Retina (tissue), 1 donor: ENCODE measurements at regions not wholly inside any gene's neighbourhood (a gene's known extent, or its start where the extent isn't known, plus 50 kb on each side); places are given as distances from the start of the nearest gene placed in this dataset.
A peak's percentile ranks its signal among the peaks of the same experiment; 100 is the strongest.
"Not testable (repeated sequence)": the region's sequence is repeated elsewhere in the genome, so short reads cannot be mapped to it uniquely, and the experiment has no call there.

Source experiments
- DNase-seq: peaks from one replicate; pipeline ENCODE4 v3.0.0-alpha.2; 2016

DNA sequence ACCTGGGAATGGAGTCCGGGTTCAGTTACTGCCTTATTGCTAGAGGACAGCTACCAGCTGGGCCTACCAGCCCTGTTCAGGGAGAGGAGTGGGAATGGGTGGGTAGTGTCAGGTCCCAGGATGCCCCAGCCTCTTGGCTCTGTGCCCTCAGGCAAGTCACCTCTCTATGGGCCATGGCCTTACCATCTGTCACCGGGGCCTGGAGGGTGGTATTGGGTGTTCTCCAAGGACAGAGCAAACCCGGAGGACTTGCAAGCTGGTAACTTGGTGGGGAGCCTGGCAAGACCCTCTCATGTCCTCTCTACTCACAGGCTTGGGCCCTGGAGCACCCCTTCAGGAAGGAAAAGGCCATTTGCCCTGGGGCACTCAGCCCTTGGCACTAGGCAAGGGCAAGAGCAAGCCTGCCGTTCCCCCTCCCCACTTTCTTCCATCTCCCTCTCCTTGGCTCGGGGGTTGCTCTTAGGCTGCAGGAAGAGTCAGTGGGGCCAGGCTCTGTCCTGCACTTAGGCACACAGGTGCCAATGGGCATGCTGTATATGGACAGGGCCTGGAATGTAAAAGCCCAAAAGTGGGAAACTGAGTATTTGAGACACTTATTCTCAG, 170.0 kb upstream of the ZNF267 start:
- DNase-seq: no peak

DNA sequence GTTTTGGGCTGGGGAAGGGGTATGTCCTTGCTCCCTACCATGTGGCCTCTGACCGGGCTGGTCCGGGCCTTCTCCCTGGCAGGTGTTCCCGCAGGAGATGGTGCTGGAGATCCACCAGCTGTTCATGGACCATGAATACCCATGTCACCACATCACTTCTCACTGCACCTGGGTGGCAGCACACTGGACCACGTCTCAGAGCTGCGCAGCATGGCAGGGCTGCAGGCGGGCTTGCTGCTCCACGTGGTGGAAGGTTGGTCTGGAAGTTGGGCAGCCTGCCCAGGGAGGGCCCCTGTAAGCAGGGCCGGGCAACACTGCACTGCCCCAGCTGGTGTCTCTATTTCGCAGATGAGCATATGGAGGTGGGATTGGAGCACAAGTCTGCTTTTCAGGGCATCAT, 169.5 kb upstream of the ZNF267 start:
- no peak for DNase-seq

DNA sequence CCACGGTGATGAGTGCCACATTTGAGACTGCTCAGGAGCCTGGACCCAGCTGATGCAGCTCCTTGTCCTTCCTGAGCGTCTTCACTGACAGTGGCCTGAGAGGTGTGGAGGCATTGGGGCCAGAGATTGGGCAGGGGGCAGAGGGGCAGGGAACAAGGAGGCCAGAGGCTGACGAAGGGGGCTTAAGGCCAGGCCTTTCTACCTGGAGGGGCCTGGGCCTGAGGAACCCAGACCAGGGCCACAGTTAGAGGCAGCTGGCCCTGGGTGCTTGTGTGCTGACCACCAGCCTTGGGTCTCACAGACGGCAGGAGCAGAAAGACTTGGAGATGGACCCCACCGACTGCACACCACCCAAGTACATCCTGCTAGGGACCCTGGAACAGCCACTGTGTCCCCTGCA, 168.2 kb upstream of the ZNF267 start:
- no peak for DNase-seq

DNA sequence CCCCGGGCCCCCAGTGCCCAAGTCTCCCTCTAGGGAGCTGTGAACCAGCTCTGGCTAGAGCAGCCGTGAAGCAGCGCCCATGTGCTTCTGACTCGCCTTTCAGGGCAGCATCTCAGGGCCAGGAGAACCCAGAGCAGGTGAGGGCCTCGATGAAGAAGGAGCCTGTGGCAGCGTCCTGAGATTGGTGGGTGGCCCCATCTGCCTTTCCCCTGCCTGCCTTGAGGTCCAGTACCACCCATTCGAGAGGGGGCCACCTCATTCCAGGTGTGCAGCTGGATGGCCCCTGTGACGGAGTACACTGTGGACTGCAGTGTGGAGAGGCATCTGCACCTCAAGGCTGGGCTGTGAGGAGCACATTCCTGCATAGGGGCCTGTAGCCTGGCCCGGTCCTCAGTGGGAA, 167.3 kb upstream of the ZNF267 start:
- DNase-seq: no peak

GRCh38 chr16:31706925-31707324, 166.7 kb upstream of the ZNF267 start:
- DNase-seq: no peak

GRCh38 chr16:31707743-31708335, 165.8 kb upstream of the ZNF267 start:
- no peak for DNase-seq

- DNase-seq: no peak
These were observed 165.3 kb upstream of the ZNF267 start for GRCh38 chr16:31708348-31708747.

DNA sequence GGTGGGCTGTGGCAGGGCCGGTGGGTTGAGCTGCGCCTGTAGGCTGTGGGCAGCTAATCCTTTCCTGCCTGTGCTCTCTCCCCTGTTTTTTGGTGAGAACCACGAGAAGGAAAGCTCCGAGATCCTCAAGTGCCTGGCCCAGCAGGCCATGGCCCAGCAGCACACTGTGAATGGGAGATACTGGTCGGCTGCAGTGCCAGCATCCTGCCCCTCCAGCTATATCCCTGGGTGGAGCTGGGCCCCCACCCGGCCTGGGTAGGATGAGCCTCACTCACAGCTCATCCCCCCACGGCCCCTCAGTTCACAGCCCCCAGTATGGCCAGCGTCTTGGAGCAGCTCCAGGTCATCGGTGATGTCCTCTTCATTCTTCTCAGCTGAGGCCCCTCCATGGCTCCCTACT, 164.4 kb upstream of the ZNF267 start:
- DNase-seq: no peak

DNA sequence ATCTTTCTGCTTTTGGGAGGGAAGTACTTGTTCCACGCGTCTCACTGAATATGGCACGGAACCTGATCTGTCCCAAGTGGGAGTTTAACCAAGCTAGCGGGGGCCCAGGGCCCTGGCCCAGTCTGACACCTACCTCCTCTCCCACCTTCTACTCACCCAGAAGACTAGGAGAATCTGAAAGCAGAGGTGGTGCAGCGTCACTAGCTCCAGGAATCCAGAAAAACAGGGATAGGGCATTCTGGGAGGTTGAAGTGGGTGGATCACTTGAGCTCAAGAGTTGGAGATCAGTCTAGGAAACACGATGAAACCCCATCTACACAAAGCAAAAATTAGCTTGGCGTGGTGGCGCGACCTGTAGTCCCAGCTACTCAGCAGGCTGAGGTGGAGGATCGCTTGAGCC, 163.5 kb upstream of the ZNF267 start:
- DNase-seq: no peak

DNA sequence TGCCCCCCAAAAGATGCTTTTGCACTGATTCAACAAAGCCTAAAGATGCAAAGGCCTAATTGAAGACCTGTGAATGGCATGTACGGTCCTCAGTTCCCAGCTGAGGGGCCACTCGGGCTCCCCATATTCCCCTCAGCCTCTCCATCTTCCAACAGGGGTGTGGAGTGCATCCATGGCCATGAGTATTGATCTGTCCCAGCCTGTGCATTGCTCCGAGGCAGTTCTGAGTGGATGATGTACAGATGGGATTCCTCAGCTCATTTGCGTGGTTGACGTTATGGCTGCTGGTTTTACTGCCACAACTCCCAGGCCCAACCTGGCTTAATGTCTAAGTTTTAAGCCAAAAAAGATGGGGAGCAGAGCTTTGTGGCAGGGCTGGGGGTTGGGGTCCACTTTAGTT, 162.7 kb upstream of the ZNF267 start:
- DNase-seq: no peak

DNA sequence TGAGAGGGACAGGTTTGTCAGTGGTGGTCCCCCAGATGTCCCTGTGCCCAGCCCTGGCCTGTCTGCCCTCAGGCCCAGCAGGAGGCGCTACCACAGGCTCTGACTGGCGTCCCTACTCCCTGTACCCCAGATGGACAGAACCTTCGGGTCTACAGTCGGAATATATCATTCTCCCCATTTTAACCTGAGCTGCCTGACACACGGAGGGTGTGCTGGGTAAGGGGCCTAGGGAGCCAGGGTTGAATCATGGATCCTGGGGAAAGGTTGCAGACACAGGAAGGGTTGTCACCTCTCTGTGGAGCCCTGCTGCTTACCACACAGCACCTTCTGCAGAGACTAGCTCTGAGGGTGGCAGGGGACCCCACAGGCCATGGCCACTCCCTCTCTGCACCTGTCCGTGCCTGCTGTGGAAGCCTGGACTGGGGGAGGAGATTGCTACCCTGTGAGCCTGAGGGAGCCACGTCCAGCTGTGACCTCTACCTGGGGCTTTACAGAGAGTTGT, 162.2 kb upstream of the ZNF267 start:
- no peak for DNase-seq

- DNase-seq: no peak
These were observed 161.5 kb upstream of the ZNF267 start for GRCh38 chr16:31712064-31712540.

DNA sequence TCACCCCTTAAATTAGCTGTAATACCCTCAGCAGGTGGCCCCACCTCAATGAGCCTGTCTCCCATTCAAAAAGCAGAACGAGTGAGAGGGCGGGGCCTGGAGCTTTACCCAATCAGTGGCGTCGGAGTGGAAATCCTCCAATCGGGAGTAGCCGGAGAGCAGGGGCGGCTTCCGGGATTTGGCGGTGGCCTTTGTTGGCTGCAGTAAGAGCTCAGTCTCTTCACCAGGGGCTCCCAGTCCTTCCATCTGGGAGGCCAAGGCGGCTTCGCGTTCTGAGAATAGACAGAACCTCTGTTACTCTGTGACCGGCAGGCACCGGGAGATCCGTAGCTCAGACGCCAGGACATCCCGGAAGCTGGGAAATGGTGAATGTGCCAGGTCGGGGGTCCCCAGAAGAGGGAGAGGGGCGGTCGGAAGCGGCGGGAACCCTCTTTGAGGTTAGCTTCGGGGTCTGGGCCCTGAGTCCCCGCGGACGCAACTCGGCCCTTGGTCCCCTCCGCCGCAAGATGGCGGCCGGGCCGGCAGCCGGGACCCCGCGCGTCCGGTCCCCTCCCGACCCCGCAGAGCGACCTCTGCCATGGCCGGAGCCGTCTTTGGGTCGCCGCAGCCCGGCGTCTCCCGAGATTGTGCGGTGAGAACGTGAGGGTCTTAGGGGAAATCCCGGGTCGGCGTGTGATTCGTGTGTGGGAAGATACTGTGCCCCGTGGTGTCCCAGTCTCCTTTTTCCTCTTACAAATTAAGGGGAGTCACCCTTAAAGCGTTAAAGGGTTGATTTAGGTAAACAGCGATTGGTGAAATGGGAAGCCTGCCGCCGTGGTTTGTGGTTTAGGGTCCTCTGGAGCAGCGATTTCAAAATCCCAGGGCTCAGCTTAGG, 160.3 kb upstream of the ZNF267 start:
- DNase-seq: peak; percentile 95

- peak; percentile 51 for DNase-seq
These were observed 159.4 kb upstream of the ZNF267 start for GRCh38 chr16:31713945-31714902.

DNA sequence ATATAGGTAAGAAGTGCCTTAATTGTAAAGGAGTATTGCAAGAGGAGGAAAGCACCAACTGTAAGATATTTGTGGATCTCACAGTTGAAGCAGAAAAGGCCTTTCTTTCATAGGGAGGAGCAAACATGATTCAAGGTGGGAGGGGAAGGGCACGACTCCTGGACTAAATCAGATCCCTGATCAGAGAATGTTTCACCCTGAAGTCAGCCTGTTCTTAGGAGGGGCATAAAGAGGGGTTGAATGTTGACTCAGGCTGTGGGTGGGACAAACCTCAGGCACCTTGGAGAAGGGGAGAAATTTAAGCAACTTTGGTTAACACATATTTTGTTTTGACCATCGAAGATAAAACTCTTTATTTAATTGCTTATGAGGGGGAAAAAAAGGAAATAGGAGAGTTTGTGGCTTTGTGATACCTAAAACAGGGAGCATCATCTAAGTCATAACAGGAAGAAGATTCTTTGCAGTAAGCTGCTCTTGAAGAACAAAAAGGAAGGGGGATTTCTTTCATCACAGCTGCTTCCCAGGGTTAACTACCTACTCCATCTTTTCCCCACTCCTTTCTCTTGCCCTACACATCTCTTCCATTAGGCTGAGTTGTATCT, 158.6 kb upstream of the ZNF267 start:
- DNase-seq: no peak

- DNase-seq: no peak
These were observed 157.7 kb upstream of the ZNF267 start for GRCh38 chr16:31715915-31716314.

DNA sequence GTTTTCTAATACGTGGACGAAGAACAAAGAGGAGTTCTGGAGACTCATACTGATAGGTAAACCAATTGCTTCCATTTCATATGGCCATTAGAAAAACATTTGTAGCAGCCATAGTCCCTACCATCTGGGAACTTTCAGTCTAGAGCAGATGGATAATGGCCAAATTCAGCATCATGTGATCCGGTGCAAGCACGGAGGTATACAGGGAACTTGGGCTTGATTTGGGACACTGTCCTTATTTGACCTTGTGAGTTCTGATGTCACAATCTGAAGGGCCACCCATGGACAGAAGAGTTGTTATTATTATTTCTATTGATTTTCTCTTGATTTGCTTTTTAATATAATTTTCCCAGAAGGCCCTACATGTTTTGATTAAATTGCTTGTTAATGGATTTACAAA, 154.6 kb upstream of the ZNF267 start:
- no peak for DNase-seq

DNA sequence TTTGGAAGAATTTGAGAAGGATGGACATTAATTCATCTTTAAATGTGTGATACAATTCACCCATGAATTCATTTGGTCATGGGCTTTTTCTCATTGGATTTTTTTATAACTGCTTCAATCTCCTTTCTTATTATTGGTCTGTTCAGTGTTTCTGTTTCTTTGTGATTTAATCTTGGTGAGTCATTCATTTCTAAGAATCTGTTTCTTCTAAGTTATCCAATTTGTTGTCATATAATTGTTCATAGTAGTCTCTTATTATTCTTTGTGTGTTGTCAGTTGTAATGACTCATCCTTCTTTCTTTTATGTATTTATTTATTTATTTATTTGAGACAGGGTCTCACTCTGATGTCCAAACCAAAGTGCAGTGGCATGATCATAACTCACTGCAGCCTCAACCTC, 146.1 kb upstream of the ZNF267 start:
- no peak for DNase-seq

GRCh38 chr16:31734265-31734664, 139.3 kb upstream of the ZNF267 start:
- DNase-seq: no peak

DNA sequence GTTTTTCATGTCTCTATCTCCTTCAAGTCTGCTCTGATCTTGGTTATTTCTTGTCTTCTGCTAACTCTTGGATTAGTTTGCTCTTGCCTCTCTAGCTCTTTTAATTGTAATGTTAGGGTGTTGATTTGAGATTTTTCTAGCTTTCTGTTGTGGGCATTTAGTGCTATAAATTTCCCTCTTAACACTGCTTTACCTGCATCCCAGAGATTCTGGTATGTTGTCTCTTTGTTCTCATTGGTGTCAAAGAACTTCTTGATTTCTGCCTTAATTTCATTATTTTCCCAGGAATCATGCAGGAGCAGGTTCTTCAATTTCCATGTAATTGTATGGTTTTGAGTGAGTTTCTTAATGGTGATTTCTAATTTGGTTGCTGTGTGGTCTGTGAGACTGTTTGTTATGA, 128.5 kb upstream of the ZNF267 start:
- DNase-seq: not testable (repeated sequence)

GRCh38 chr16:31745900-31746299, 127.7 kb upstream of the ZNF267 start:
- no peak for DNase-seq

DNA sequence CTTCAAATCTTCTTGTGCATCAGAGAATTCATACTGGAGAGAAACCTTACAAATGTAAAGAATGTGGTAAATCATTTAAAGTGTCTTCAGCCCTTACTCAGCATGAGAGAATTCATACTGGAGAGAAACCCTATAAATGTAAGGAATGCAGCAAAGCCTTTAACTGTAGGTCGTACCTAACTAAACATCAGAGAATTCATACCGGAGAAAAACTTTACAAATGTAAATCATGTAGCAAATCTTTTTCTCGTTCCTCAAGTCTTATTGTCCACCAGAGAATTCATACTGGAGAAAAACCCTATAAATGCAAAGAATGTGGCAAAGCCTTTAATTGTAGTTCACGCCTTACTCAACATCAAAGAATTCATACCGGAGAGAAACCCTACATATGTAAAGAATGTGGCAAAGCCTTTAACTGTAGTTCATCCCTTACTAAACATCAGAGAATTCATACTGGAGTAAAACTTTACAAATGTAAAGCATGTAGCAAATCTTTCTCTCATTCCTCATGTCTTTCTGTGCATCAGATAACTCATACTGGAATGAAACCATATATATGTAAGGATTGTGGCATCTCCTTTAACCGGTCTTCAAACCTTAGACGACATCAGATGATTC, 118.5 kb upstream of the ZNF267 start:
- DNase-seq: no peak
